HuH-7 (cell line): ENCODE measurements at regions not wholly inside any gene's neighbourhood (a gene's known extent, or its start where the extent isn't known, plus 50 kb on each side); places are given as distances from the start of the nearest gene placed in this dataset.

Experiments used
- DNase-seq: peaks from one replicate; pipeline ENCODE4 v3.0.0; 2011; ENCODE audit warnings: low spot score

DNA sequence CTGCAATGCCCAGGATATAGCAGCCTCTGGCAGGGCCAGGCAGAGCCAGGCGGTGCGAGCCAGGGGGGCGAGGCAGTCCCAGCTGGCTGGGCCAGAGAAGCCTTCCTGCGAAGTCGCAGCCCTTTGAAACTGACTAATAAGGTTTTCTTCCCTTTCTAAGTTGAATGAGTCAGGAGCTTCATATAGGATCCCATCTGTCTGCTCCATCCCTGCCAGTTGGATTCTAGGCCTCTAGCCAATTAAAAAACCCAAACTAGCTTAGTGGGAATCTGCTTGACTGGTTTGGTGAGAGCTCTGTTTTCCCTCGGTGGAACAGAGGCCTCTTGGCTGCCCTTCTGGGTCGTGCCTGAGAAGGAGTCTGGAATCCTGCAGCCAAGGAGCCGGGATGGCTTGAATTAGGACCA lies 70.1 kb upstream of the RAPGEF1 start:
- DNase-seq: no peak

DNA sequence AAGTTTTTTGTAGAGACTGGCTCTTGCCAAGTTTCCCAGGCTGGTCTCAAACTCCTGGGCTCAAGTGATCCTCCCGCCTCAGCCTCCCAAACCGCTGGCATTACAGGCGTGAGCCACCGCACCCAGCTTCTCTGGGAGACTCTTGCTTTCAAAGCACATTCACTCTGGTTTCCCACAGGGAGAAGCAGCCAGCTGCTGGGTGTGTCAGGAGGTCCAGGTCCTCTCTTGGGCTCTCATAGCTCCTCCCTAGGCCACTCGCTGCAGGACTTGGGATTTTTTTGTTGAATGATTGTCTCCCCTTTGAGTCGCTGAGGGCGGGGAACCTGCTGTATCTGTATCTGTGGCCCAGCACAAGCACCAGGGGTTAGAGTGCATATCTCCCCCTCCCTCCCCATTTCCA lies 68.4 kb upstream of the RAPGEF1 start:
- no peak for DNase-seq

DNA sequence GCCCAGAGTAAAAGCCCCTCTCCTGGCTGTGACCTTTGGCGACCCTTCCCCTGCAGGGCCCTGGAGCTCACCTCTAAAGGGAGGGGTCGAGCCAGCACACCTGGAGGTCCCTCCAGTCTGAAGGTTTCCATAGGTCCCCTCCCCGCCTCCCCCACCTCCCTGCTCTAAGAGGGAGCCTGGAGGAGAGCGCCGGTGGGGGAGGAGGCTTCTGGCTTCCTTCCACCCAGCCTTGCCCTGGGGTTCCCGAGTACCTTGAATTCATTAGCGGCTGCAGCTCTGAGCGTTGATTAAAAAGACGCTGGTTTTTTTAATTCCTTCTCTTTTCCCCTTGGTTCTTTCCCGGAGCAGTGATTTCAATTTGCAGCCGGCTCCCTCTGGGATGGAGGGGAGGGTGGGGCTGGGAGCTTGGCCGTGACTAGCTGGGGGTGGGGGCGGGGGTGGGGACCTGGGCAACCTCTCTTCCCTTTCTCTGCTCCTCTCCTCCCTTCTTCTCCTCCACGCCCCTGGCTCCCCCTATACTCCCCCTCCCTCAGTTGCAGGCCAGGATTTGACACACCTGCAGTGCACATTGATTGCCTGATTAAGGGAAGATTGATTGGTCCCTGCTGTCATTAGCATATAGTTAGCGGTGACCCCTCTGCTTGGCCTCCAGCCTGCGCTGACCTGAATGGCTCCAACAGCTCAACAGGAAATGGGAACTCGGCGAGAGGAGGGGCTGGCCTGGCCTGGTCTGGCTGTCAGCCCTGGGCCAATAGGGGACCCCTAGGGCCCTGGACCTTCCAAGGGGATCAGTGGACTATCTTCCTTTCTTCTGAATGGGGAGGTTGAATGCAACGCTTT lies 67.5 kb upstream of the RAPGEF1 start:
- DNase-seq: no peak

DNA sequence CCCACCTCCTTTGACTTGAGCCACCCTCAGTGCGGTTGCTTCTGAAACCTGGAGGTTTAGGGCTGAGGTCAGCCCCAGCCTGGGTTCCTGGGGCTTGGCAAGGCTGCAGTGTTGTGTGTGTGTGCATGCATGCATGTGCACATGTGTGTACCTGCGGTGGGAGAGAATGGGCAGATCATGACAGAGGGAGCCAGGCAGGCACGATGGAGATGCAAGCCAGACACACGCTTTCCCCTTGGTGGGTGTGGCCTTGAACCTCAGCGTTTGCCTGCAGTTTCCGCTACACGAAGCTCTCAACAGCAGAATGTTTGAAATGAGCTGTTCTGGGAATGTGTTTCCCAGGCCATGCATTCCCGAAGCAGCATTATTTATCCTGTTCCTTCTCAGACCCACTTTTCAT lies 65.9 kb upstream of the RAPGEF1 start:
- DNase-seq: no peak

DNA sequence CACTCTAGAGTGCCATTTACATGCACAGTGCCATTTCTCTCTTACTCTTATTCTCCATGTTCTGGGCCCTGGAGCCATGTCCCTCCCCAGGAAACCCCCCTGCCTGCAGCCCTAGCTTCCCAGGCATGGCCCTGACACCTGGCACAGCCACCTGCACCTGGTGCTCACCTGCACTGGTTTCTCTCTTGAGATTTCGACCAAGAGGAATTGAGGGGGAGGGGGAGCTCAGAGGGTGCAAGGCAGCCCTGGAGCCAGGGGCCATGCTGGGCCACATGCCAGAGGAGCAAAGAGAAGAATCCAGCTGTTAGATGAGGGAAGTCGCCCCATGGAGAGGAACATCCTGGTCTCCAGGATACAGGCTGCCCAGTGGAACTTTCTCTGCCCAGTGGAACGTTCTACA lies 65.0 kb upstream of the RAPGEF1 start:
- no peak for DNase-seq

DNA sequence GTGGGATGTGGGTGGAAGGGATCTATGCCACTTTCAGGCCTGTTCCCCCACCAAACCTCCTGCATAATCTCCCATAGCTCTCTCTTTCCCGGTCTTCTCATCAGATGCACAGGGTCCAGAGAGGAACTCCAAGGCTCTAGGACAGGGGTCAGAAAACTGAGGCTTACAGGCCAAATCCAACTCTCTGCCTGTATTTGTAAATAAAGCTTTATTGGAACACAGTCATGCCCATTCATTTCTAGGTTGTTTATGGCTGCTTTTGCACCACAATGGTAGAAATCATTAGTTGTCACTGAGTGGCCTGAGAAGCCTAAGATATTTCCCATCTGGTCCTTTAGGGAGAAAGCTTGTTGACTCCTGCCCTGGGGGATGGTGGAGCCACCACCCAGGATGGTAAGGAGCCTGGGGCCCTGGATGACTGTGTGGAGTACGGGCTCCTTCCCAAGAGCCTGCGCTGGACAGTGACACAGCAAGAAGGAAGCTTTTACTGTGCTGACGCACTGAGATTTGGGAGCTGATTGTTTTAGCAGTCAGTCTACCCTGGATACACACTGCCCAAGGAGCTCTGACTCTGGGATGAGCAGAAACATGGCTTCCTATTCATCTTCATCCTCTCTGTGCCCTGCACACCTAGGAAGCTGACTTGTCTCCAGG lies 64.0 kb upstream of the RAPGEF1 start:
- DNase-seq: no peak

DNA sequence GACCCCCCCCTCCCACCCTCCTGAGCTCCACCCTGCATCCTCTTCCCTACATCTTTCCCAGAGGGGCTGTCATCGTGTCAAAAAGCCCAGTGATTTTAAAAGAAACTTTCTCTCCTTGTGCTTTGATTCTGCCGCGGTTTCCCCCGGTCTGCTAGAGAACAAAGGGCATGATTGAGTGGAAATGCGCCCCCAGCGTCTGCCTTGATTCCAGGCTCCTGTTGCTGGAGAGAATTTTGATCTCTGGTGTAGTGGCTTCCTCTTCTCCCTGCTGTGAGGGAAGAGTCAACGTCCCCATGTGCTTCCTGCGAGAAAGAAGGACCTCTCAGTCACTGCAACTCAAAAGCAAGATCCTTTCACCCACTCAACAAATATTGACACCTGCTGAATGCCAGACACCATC lies 61.9 kb upstream of the RAPGEF1 start:
- no peak for DNase-seq

DNA sequence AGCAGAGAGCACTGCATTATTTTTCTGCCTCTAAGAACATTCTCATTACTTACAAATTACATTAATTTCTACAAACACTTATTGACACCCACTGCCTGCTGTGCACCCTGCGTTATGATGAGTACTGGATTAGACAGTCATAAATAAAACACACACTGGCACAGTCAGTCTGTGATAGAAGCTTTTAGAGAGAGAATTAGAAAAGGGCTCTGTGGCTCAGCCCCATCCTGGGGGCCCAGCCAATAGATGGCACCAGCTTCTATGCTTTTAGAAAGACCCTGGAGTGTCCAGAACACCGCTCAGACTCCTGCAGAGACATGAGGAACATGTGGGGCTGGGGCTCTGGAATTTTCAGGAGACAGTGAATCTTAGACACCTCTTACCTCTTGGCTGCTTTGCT lies 61.0 kb upstream of the RAPGEF1 start:
- DNase-seq: no peak

DNA sequence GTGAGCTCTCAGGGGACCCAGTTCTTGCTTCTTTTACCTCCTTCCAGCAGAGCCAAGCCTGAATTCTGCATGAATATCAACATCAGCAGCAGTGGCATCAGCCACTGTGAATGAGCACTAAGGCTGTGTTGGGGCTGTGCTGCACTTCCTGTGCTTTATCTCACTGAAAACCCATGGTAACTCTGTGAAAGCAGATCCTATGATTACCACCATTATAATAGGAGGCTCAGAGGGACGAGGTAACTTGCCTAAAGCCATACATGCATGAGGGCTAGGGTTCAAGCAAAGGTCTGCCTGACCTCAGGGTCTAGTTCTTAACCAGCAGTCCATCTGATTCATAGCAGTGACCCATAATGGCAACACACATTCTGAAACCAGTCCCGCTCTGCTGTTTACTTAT lies 60.5 kb upstream of the RAPGEF1 start:
- DNase-seq: no peak

DNA sequence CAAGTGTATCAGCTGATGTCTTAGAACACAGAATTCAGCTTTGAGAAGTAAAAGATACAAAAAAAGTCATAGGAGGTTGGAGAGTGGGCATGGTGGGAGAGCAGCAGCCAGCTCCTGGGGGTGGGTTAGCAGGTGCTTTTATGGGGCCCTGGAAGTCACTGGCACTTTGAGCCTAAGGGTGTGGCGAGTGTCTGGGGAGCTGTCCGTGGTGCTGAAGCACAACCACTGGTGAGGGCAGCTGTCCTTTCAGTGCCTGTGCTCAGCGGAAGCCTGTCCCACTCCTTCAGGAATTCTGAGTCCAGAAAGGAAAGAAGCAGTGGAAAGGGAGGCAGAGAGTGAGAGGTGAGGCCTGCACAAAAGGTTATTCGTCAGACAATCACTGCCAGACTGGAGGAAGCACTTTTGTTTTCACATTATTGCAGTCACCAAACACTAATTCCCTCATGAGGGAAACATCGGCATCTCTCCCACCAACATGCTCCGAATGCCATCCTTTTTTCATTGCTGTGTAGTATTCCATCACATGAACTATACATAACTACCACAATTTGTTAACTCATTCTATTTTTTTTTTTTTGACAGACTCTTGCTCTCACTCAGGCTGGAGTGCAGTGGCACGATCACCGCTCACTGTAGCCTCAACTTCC lies 59.4 kb upstream of the RAPGEF1 start:
- peak; percentile 79 for DNase-seq

DNA sequence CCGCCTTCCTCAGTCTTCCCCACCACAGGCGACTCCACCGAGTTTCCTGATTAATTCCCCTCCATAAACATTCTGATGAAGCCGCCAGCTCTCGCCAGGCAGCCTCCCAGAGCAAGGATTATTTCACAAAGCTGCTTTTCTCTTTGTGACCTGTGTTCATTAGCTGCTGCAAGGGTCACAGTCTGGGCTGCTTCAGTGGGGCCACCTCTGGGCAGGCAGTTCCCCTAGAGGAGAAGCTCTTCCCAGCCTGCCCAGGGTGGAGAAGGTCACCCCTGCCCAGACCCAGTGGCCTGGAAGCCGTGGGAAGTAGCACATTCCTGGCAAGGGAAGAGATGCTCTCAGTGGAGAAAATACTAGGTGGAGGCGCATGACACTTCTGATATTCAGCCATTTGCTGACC lies 58.4 kb upstream of the RAPGEF1 start:
- DNase-seq: no peak

DNA sequence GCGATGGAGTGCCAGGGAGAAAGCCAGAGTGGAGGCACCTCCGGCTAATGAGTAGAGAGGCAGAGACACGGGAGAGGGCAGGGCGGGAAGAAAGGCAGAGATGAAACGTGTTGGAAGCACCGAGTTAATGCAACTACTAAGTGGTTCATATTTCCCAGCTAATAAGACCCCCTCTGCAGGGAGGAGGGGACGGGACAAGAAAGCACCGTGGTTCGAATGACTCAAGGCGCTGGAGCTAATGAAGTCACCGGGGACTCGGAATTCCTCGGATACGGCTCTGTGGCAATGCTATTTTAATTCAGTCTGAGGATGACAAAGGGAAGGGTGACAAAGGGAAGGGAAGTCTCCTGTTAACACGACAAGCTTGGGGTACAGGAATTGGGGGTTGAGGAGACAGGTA lies 54.5 kb upstream of the RAPGEF1 start:
- DNase-seq: no peak

DNA sequence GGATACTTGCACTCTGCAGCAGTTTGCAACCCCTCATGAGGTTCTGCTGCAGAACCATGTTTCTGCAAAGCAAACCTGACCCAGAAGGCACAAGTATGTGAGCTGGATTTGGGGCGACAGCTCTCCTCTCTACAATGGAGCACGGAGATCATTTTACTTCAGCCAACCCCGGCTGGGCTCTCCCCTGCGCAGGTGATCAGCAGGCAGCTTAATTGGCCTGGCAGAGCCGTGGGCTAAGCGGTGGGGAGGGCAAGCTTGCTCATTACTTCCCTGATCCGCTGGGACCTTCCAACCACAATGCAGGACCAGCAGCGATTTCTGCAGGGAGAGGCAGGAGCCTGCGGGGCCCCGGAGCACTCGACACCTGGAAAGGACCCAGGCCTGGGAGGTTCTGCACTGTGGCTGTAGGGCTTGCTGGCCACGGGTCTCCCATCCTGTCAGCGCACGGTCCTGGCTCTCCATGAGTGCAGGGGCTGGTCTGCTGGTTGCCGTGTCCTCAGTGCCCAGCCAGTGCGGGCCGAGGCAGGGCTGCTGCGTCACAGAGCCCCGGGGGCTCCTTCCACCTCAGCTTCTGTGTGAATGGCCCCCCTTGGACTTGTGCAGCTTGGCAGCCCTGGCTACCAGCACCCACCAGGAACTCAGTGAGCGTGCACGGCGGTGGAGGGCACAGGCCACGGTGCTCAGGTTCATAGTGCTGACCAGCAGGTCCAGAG lies 51.8 kb upstream of the RAPGEF1 start:
- no peak for DNase-seq
